GM23338 (cell line): ENCODE measurements at regions not wholly inside any gene's neighbourhood (a gene's known extent, or its start where the extent isn't known, plus 50 kb on each side); places are given as distances from the start of the nearest gene placed in this dataset.

Experiments
- CTCF ChIP-seq, 2 experiments: fragments of 200-600 bp in 1 of 2; sonication (generic) in 1 of 2; conservative IDR thresholded peaks; 2 replicates each; pipeline versions ENCODE4 v1.5.1 to v1.6.1; 2016 to 2017; ENCODE audit warnings: antibody characterized with exemption in 2 of 2, low read depth in 2 of 2, mild to moderate bottlenecking in 2 of 2, moderate library complexity in 1 of 2
- EZH2 ChIP-seq: fragments of 200-600 bp; sonication (generic); IDR thresholded peaks from one replicate; pipeline ENCODE4 v1.8.0; 2017; ENCODE audit warnings: antibody characterized with exemption, mild to moderate bottlenecking, low read depth; ENCODE audit not compliant: unreplicated experiment
- JUNB ChIP-seq: IDR thresholded peaks from one replicate; pipeline ENCODE4 v1.6.1; 2016; ENCODE audit warnings: antibody characterized with exemption; ENCODE audit not compliant: unreplicated experiment
- POLR2AphosphoS5 ChIP-seq: IDR thresholded peaks from 2 replicates; pipeline ENCODE4 v1.6.1; 2016; ENCODE audit warnings: antibody characterized with exemption, low read depth

DNA sequence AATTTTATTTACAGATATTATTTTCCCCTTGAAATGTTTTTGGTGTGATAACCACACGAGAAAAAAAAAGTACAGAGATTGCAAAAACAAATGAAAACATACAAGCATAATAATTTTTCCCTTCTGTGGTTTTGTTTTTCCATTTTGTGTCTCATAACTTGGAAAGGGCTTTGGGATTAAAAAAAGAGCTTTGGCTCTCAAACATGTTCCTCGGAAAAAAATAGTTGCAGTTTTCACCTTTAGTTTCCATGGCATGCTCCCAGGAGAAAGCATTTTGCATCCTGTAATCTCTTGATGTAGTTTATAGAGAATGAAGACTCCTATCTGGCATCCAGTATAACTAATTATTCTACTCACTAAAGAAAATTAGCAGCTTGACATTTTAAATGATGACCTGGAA lies 362.1 kb upstream of the PDGFD start:
- TF ChIP-seq CTCF (conservative IDR thresholded peaks at IDR 0.05; ENCODE audit: low read depth in 2 of 2), result no peak
- TF ChIP-seq POLR2AphosphoS5, result no peak
- no peak for TF ChIP-seq JUNB
- no peak for TF ChIP-seq EZH2
